GM18499 (cell line): ENCODE measurements at regions not wholly inside any gene's neighbourhood (a gene's known extent, or its start where the extent isn't known, plus 50 kb on each side); places are given as distances from the start of the nearest gene placed in this dataset.

Experiments used
- ATAC-seq: cut with Tn5 transposase; IDR thresholded peaks from one replicate; pipeline ENCODE4 v1.9.1; 2021; ENCODE audit warnings: moderate number of reproducible peaks; ENCODE audit not compliant: insufficient read depth, unreplicated experiment

GRCh38 chr6:53216301-53216700 lies 67.7 kb upstream of the GCM1 start:
- ATAC-seq = no peak

- no peak for ATAC-seq
Measured at GRCh38 chr6:53214172-53214571, 65.5 kb upstream of the GCM1 start.

- ATAC-seq = no peak
Measured at GRCh38 chr6:53210811-53211210, 62.2 kb upstream of the GCM1 start.

- ATAC-seq = no peak
Measured at GRCh38 chr6:53209681-53210080, 61.0 kb upstream of the GCM1 start.

GRCh38 chr6:53205778-53206177 lies 57.1 kb upstream of the GCM1 start:
- ATAC-seq = no peak

- no peak for ATAC-seq
Measured at GRCh38 chr6:53203483-53203882, 54.8 kb upstream of the GCM1 start.

- no peak for ATAC-seq
Measured at GRCh38 chr6:53202052-53202451, 53.4 kb upstream of the GCM1 start.

- no peak for ATAC-seq
Measured at GRCh38 chr6:53201270-53201669, 52.6 kb upstream of the GCM1 start.

- no peak for ATAC-seq
Measured at GRCh38 chr6:53199765-53200164, 51.1 kb upstream of the GCM1 start.

GRCh38 chr6:53199156-53199555 lies 50.5 kb upstream of the GCM1 start:
- ATAC-seq = peak; percentile 95
